ENCODE measurements at regions not wholly inside any gene's neighbourhood (a gene's known extent, or its start where the extent isn't known, plus 50 kb on each side); places are given as distances from the start of the nearest gene placed in this dataset.
"Not testable (repeated sequence)": the region's sequence is repeated elsewhere in the genome, so short reads cannot be mapped to it uniquely, and the experiment has no call there.

GRCh38 chr13:21263909-21264308 lies 87.5 kb downstream of the MRPL57 start:
- DNase-seq, result not testable (repeated sequence)

- DNase-seq, result not testable (repeated sequence)
Observed at GRCh38 chr13:21268485-21268884, 92.0 kb downstream of the MRPL57 start.

- DNase-seq, result not testable (repeated sequence)
Observed at GRCh38 chr13:21272439-21272838, 96.0 kb downstream of the MRPL57 start.

GRCh38 chr13:21274457-21274856 lies 98.0 kb downstream of the MRPL57 start:
- not testable (repeated sequence) for DNase-seq

- DNase-seq, result no peak
Observed at GRCh38 chr13:21282065-21282464, 105.6 kb downstream of the MRPL57 start.

GRCh38 chr13:21287331-21287907 lies 111.0 kb downstream of the MRPL57 start:
- no peak for DNase-seq

GRCh38 chr13:21289475-21289874 lies 113.0 kb downstream of the MRPL57 start:
- DNase-seq, result no peak

- not testable (repeated sequence) for DNase-seq
Observed at GRCh38 chr13:21290442-21291002, 114.1 kb downstream of the MRPL57 start.

GRCh38 chr13:21291840-21292239 lies 115.4 kb downstream of the MRPL57 start:
- no peak for DNase-seq

GRCh38 chr13:21296991-21297390 lies 120.5 kb downstream of the MRPL57 start:
- DNase-seq, result peak; percentile 36

GRCh38 chr13:21297447-21297846 lies 121.0 kb downstream of the MRPL57 start:
- DNase-seq, result no peak

GRCh38 chr13:21297914-21298831 lies 121.7 kb downstream of the MRPL57 start:
- peak; percentile 82 for DNase-seq

- DNase-seq, result no peak
Observed at GRCh38 chr13:21304256-21304655, 127.8 kb downstream of the MRPL57 start.

- not testable (repeated sequence) for DNase-seq
Observed at GRCh38 chr13:21306300-21307073, 130.0 kb downstream of the MRPL57 start.

- not testable (repeated sequence) for DNase-seq
Observed at GRCh38 chr13:21307158-21307557, 130.7 kb downstream of the MRPL57 start.

GRCh38 chr13:21308906-21309305 lies 132.4 kb downstream of the MRPL57 start:
- no peak for DNase-seq

GRCh38 chr13:21309542-21310172 lies 133.2 kb downstream of the MRPL57 start:
- no peak for DNase-seq

GRCh38 chr13:21310220-21310619 lies 133.8 kb downstream of the MRPL57 start:
- peak; percentile 28 for DNase-seq

- not testable (repeated sequence) for DNase-seq
Observed at GRCh38 chr13:21314976-21315375, 138.5 kb downstream of the MRPL57 start.

- no peak for DNase-seq
Observed at GRCh38 chr13:21316376-21316775, 139.9 kb downstream of the MRPL57 start.

- no peak for DNase-seq
Observed at GRCh38 chr13:21318891-21319532, 140.1 kb downstream of the ZDHHC20 start.

Measured in GF-D8 (cell line).